GM12874 (cell line): ENCODE measurements at regions not wholly inside any gene's neighbourhood (a gene's known extent, or its start where the extent isn't known, plus 50 kb on each side); places are given as distances from the start of the nearest gene placed in this dataset.

Source experiments
- TF ChIP-seq, protein P1 (sequence below): IDR thresholded peaks from 2 replicates; pipeline ENCODE4 v1.5.1; 2011; ENCODE audit warnings: low read depth, mild to moderate bottlenecking, control low read depth, low read length, moderate library complexity; ENCODE audit not compliant: insufficient read depth

DNA sequence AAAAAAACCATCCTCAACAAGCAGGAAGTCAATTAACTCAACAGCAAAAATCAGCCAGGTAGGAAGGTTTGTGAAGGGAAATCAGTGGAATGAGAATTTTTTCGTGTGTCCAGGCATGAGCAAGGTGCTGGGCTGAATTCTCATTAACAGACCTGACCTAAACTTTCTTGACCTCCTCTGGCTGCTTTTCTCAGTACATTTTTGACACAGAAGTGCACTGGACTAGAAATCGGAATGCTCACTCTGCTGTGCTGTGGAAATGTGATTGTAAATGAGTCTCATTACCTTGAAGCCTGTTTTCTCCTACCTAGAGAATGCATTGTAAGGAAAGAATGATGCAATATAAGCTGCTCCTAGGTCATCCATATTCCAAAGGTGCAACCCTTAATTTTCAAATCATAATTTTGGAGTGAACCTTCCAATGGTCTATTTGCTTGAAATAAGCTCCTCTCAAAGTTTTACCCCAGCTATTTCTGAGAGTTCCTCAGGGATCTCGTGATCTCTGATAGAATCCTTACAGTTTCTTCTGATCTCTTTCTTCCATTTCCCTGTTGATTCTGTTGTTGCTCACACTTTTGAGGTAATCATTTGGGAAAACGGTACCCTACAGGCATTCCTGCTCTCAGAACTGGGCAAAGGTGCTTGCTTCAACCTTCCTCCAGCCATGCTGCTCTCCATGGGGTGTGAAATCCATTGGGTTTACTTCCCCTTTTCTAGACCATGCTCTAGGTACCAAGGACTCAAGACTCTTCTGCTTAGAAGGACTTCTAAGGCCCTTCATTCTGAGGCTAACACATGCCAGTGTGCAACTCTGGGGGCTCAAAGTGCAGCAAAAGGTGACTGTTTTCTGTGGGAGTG, 104.9 kb upstream of the ITPRID2 start:
- TF ChIP-seq, protein P1, sequence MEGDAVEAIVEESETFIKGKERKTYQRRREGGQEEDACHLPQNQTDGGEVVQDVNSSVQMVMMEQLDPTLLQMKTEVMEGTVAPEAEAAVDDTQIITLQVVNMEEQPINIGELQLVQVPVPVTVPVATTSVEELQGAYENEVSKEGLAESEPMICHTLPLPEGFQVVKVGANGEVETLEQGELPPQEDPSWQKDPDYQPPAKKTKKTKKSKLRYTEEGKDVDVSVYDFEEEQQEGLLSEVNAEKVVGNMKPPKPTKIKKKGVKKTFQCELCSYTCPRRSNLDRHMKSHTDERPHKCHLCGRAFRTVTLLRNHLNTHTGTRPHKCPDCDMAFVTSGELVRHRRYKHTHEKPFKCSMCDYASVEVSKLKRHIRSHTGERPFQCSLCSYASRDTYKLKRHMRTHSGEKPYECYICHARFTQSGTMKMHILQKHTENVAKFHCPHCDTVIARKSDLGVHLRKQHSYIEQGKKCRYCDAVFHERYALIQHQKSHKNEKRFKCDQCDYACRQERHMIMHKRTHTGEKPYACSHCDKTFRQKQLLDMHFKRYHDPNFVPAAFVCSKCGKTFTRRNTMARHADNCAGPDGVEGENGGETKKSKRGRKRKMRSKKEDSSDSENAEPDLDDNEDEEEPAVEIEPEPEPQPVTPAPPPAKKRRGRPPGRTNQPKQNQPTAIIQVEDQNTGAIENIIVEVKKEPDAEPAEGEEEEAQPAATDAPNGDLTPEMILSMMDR: no peak

DNA sequence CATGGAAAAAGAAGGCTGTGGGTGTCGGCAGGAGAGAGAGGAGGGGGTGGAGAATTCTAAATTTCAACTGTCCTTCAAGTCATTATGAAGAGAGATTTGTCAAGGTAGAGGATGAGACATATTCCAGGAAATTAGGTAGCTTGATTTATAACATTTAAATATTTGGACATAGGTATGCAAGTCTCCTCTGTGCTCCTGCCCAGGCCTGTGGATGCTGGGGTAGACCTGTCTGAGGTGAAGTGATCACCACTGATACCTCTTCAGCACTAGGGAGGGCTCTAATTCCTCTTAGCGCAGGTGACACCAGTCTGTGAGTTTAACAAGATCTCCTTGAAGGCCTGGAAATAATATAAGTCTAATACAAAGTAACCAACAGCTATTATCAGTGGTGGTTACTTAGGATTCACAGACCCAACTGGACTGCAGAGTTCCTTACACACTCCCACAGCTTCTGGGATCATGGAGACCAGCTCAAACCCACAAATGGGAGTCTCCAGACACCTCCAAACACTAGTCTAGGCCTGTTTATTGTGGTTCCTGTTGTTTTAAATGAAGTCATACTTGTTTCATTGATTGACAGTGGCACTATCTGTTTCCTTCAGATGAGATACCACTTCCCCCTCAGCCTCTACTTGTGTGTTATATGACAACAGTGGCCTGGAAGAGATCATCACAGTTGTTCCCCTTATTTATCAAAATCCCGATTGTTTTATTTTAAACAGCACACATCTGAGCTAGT, 104.1 kb upstream of the ITPRID2 start:
- TF ChIP-seq, protein P1: no peak

DNA sequence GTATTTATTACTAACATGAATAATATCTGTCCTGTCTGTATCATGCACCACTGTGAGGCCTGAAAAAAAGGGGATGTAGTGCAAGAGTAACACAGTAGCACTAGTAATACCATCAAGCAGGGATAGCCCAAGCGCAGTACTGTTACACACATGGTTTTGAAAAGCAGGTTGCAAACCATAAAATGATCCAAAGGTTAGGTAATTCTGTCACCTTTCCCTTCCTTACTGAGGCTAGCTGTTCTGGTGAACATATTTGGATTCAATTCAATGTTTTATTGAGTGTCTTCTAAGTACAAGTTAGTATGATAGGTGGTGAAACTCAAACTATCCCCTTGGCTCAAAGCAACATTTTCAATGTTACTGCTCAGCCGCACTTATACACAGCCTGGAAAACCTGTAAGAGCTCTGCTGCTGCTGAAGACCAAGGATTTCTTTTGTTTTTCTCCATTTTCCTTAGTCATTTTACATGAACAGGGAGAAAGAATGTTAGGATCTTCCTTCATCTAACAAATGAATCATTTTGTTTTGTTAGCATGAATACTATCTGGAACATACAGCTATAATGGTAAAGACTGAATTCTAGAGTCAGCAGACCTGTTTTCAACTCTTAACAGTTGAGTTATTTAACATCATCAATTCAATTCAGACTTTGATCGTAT, 102.5 kb upstream of the ITPRID2 start:
- TF ChIP-seq, protein P1: no peak

DNA sequence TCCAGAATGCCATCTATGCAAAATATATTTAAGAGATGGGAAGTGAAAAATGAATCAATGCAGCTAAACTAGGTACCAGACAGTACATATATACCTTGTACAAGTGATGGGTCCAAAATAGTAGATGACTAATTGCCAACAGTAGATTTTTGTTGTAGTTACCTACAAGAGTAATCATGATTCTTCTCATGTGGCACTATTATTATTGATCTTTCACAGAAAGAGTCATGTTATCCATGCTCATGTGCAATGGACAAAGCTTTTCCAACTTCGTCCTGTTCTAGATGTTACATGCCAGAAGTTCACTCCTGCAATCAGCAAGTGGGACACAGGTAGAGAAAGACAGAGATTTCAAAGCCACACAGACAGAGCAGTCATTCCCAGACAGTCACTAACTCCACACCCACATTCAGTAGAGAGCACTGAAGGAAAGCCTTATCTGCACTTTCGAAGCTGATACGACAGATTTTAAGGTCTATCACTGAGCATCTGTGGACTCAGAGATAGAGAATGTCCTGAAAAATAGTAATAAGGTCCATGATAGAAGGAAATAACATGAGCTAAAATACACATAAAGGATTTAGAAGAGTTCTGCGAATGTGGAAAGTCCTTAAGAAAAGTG, 101.6 kb upstream of the ITPRID2 start:
- TF ChIP-seq, protein P1: no peak

DNA sequence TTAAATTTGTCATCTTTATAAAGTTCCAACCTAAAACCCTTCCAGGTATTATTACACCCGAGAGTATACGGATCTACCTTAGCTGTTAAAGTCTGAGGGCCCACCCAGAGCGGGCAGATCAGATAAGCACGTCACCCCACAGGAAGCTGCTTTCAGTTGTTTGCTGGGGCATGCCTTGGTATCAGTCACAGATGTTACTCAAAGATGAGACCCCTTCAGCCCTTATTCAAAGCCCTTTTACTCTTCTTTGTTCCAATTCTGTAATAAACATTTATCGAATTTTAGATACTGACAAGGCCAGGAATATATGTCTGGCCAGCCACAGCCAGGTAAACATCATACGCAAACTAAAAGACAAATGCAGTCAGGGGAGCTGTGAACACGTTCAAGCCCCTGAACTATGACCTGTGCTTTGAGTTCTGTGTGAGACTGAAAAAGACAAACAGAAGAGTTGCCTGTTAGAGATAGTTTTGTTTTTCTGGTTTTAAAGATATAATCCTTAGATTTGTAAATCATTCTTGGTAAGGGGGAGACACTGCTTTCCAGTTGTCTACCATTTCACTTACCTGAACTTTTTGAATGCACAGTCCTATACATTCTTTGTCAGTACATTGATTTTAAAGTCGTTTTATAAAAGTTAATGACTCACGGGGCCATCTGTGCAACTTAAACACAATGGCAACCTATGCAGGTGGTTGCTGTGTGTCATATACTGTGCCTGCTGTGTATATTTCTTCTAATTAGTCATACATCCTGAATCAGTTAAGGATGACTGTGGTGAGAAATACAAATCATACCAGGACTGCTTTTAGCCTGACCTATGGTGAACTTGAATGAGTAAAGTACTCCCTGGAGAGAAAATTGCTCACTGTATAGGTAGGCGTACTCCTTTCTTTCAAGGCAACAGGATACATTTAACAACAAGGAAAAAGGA, 100.5 kb upstream of the ITPRID2 start:
- TF ChIP-seq, protein P1: no peak

DNA sequence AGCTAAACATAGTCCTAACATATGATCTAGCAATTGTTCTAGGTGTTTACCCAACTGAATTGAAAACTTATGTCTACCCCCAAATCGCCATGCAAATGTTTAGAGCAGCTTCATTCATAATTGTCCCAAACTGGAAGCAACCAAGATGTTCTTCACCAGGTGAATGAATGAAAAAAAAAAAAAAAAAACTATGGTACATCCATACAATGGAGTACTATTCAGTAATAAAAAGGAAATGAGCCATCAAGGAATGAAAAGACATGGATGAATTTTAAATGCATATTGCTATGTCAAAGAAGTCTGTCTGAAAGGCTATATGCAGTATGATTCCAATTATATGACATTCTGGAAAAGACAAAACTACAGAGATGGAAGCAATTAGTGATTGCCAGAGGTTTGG, 98.6 kb upstream of the ITPRID2 start:
- TF ChIP-seq, protein P1: no peak
